ENCODE measurements at regions not wholly inside any gene's neighbourhood (a gene's known extent, or its start where the extent isn't known, plus 50 kb on each side); places are given as distances from the start of the nearest gene placed in this dataset.

DNA sequence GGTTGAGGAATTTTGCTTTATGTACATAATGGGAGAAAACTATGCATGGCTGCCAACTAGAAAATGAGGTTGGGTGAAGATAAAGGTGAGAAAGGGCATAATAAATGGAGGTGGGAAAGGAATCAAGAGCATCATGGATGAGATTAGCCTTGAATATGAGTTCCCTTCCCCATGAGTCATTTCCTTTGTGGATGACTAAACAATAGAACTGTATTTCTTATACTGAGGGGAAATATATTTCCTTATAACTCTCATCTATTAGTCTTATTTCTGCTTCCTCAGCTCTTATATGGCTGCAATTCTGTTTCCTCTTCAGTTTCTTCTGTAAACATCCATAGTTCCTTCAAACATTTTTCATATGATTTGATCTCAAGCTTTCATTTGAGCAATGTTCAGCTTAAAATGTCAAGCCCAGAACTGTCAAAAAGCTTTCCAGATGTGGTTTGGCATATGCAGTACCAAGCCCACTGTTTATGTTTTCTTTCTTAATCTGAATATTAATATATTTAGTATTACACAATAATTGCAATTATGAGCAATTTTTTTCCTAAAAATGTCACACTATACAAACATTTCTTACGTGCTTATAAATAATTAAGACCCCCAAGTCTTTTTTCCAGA lies 100.7 kb upstream of the GRPR start (continued):
- TF ChIP-seq, protein P1, sequence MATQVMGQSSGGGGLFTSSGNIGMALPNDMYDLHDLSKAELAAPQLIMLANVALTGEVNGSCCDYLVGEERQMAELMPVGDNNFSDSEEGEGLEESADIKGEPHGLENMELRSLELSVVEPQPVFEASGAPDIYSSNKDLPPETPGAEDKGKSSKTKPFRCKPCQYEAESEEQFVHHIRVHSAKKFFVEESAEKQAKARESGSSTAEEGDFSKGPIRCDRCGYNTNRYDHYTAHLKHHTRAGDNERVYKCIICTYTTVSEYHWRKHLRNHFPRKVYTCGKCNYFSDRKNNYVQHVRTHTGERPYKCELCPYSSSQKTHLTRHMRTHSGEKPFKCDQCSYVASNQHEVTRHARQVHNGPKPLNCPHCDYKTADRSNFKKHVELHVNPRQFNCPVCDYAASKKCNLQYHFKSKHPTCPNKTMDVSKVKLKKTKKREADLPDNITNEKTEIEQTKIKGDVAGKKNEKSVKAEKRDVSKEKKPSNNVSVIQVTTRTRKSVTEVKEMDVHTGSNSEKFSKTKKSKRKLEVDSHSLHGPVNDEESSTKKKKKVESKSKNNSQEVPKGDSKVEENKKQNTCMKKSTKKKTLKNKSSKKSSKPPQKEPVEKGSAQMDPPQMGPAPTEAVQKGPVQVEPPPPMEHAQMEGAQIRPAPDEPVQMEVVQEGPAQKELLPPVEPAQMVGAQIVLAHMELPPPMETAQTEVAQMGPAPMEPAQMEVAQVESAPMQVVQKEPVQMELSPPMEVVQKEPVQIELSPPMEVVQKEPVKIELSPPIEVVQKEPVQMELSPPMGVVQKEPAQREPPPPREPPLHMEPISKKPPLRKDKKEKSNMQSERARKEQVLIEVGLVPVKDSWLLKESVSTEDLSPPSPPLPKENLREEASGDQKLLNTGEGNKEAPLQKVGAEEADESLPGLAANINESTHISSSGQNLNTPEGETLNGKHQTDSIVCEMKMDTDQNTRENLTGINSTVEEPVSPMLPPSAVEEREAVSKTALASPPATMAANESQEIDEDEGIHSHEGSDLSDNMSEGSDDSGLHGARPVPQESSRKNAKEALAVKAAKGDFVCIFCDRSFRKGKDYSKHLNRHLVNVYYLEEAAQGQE (IDR thresholded peaks at IDR 0.05; ENCODE audit: low read depth, low read length): no peak

DNA sequence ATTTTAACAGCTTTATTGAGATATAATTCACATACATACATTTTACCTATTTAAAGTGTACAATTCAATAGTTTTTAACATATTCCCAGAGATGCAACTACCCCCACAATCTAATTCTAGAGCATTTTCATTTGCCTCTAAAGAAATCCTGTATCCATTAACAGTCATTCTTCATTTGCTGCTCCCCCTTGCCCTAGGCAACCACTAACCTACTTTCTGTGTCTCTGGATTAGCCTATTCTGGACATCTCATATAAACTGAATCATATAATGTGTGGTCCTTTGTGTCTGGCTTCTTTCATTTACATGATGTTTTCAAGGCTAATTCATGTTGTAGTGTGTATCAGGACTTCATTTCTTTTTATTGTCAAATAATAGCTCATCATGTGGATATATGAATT lies 105.1 kb upstream of the GRPR start:
- ChIA-PET CTCF (interaction anchor here (0.7 kb wide), 1 partner anchor 21 kb away, joined by 3 read pairs; no protein-coding TSS in a partner anchor), POLR2A (no interaction called here)
- Histone ChIP-seq H3K9ac (no peak overlapping the region), H4K20me1 (ENCODE audit: insufficient read depth) (no peaks in the 10 kb centered on the region), H3K27ac (ENCODE audit: low read depth in 2 of 2, low read length in 1 of 2) (peak overlapping the region in 1 of 2 experiments; percentile 73; a peak in 1 of 4 replicates), H3K4me1 (ENCODE audit: control insufficient read depth in 1 of 2, insufficient read depth in 2 of 2, low read depth in 1 of 2, low read length in 1 of 2) (peaks cover 0 to 10% of the 10 kb centered on the region in 2 experiments; a peak in 3 of 4 replicates), H3K79me2 (ENCODE audit: insufficient read depth) (no peaks in the 10 kb centered on the region), H2AFZ (ENCODE audit: low read depth) (no peak overlapping the region), H3F3A (replicated peaks; ENCODE audit: insufficient read depth) (peaks cover 11% of the 10 kb centered on the region), H3K9me3 (no peaks in the 10 kb centered on the region), H3K9me2 (no peaks in the 10 kb centered on the region), H3K4me2 (no peak overlapping the region), H3K4me3 (ENCODE audit: low read depth in 2 of 2, low read length in 1 of 2) (no peak overlapping the region), H3K27me3 (ENCODE audit: insufficient read depth) (no peaks in the 10 kb centered on the region), H3K36me3 (replicated peaks in 1 of 2; ENCODE audit: control insufficient read depth in 1 of 2, insufficient read depth in 2 of 2, low read length in 1 of 2) (no peaks in the 10 kb centered on the region)
- TF ChIP-seq POLR2AphosphoS5 (IDR thresholded peaks at IDR 0.05; ENCODE audit: low read depth, low read length) (no peak), EP300 (IDR thresholded peaks at IDR 0.05; ENCODE audit: borderline replicate concordance in 1 of 2, low read depth in 1 of 2, low read length in 1 of 2) (peak in 1 of 2 experiments; percentile 43; a peak in 1 of 4 replicates), TEAD4 (IDR thresholded peaks at IDR 0.05; ENCODE audit: borderline replicate concordance, insufficient read depth) (no peak), MXI1 (IDR thresholded peaks at IDR 0.05; ENCODE audit: low read depth, low read length) (no peak), SMC3 (IDR thresholded peaks at IDR 0.05; ENCODE audit: low read depth, low read length) (no peak), NRF1 (IDR thresholded peaks at IDR 0.05; ENCODE audit: low read depth, low read length) (no peak)
- TF ChIP-seq, protein P2, sequence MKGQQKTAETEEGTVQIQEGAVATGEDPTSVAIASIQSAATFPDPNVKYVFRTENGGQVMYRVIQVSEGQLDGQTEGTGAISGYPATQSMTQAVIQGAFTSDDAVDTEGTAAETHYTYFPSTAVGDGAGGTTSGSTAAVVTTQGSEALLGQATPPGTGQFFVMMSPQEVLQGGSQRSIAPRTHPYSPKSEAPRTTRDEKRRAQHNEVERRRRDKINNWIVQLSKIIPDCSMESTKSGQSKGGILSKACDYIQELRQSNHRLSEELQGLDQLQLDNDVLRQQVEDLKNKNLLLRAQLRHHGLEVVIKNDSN (IDR thresholded peaks at IDR 0.05; ENCODE audit: borderline replicate concordance, low read depth): no peak
- DNase-seq: peak; percentile 7

DNA sequence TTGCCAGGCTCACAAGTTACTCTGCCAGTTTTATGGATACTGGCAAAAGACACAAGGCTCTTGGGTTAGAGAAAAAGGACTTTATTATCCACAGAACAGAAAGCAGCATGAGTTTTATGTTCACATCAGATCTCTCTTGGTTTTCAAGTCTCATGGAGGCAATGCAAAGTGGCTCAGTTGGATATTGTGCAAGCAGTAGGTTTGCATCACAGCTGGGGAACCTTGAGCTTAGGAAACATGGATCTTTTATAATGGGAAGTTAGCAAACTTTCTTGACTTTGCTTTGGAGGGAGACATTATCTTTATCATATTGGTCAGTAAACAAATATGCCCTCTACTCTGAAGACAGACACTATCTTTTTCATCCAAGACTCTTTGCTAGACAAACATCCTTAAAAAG lies 109.2 kb upstream of the GRPR start:
- Histone ChIP-seq H3K4me3 (ENCODE audit: low read depth in 2 of 2, low read length in 1 of 2) (no peak overlapping the region), H3K79me2 (ENCODE audit: insufficient read depth) (no peaks in the 10 kb centered on the region), H3K9me2 (no peaks in the 10 kb centered on the region), H3K4me2 (no peak overlapping the region), H3K9me3 (no peaks in the 10 kb centered on the region), H3K36me3 (replicated peaks in 1 of 2; ENCODE audit: control insufficient read depth in 1 of 2, insufficient read depth in 2 of 2, low read length in 1 of 2) (no peaks in the 10 kb centered on the region), H3K27me3 (ENCODE audit: insufficient read depth) (no peaks in the 10 kb centered on the region), H3K27ac (ENCODE audit: low read depth in 2 of 2, low read length in 1 of 2) (no peak overlapping the region), H3F3A (replicated peaks; ENCODE audit: insufficient read depth) (no peaks in the 10 kb centered on the region), H3K4me1 (ENCODE audit: control insufficient read depth in 1 of 2, insufficient read depth in 2 of 2, low read depth in 1 of 2, low read length in 1 of 2) (no peaks in the 10 kb centered on the region; a peak in 1 of 4 replicates), H3K9ac (no peak overlapping the region), H4K20me1 (ENCODE audit: insufficient read depth) (no peaks in the 10 kb centered on the region), H2AFZ (ENCODE audit: low read depth) (no peak overlapping the region)
- DNase-seq: no peak
- ChIA-PET POLR2A (no interaction called here), CTCF (no interaction called here)
- TF ChIP-seq ELF1 (IDR thresholded peaks at IDR 0.05): no peak
- no peak for TF ChIP-seq RFX5 (IDR thresholded peaks at IDR 0.05; ENCODE audit: low read length)
- no peak for TF ChIP-seq FOXM1 (IDR thresholded peaks at IDR 0.05; ENCODE audit: low read depth)
- no peak for TF ChIP-seq GATA2 (CRISPR knock-in tag; IDR thresholded peaks at IDR 0.05)
- TF ChIP-seq RXRA (IDR thresholded peaks at IDR 0.05; ENCODE audit: borderline replicate concordance, low read depth): no peak
- no peak for TF ChIP-seq EP300 (IDR thresholded peaks at IDR 0.05; ENCODE audit: borderline replicate concordance in 1 of 2, low read depth in 1 of 2, low read length in 1 of 2)
- TF ChIP-seq, protein P3, sequence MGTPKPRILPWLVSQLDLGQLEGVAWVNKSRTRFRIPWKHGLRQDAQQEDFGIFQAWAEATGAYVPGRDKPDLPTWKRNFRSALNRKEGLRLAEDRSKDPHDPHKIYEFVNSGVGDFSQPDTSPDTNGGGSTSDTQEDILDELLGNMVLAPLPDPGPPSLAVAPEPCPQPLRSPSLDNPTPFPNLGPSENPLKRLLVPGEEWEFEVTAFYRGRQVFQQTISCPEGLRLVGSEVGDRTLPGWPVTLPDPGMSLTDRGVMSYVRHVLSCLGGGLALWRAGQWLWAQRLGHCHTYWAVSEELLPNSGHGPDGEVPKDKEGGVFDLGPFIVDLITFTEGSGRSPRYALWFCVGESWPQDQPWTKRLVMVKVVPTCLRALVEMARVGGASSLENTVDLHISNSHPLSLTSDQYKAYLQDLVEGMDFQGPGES (IDR thresholded peaks at IDR 0.05; ENCODE audit: low read depth, low read length): no peak
- TF ChIP-seq TAF1 (IDR thresholded peaks at IDR 0.05; ENCODE audit: borderline replicate concordance, low read depth, low read length): no peak
- TF ChIP-seq POLR2AphosphoS5 (IDR thresholded peaks at IDR 0.05; ENCODE audit: low read depth, low read length): no peak
- TF ChIP-seq, protein P4, sequence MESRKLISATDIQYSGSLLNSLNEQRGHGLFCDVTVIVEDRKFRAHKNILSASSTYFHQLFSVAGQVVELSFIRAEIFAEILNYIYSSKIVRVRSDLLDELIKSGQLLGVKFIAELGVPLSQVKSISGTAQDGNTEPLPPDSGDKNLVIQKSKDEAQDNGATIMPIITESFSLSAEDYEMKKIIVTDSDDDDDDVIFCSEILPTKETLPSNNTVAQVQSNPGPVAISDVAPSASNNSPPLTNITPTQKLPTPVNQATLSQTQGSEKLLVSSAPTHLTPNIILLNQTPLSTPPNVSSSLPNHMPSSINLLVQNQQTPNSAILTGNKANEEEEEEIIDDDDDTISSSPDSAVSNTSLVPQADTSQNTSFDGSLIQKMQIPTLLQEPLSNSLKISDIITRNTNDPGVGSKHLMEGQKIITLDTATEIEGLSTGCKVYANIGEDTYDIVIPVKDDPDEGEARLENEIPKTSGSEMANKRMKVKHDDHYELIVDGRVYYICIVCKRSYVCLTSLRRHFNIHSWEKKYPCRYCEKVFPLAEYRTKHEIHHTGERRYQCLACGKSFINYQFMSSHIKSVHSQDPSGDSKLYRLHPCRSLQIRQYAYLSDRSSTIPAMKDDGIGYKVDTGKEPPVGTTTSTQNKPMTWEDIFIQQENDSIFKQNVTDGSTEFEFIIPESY (IDR thresholded peaks at IDR 0.05; ENCODE audit: borderline replicate concordance, low read depth): no peak
- no peak for TF ChIP-seq TCF12 (IDR thresholded peaks at IDR 0.05)
